A549 (cell line): ENCODE measurements at regions not wholly inside any gene's neighbourhood (a gene's known extent, or its start where the extent isn't known, plus 50 kb on each side); places are given as distances from the start of the nearest gene placed in this dataset.
A peak's percentile ranks its signal among the peaks of the same experiment; 100 is the strongest.
"Not testable (repeated sequence)": the region's sequence is repeated elsewhere in the genome, so short reads cannot be mapped to it uniquely, and the experiment has no call there.

ENCODE experiments used
- ATAC-seq, 2 experiments: fragments of 200-7000 bp in 1 of 2; fragments of >200 bp in 1 of 2; cut with Nextera tagmentation in 1 of 2; cut with Tn5 transposase in 1 of 2; 3 replicates each; pipeline versions ENCODE4 v1.8.0 to v1.9.1; 2018 to 2020; ENCODE audit warnings: mild to moderate bottlenecking in 1 of 2, moderate library complexity in 1 of 2
- CTCF ChIA-PET: fragments of 300-600 bp; sonication (Branson Sonifier 250); formaldehyde crosslinking; extraction: SDS; loops from one replicate; lab custom pipeline; 2021; ENCODE audit warnings: antibody characterized with exemption, inconsistent platforms; lab: Yijun Ruan, JAX
- POLR2A ChIA-PET: fragments of 350-600 bp; formaldehyde crosslinking; extraction: SDS; loops from one replicate; lab custom pipeline; 2021; ENCODE audit warnings: antibody characterized with exemption, inconsistent platforms; lab: Yijun Ruan, JAX
- DNase-seq, 2 experiments: peaks; one replicate each; pipeline versions ENCODE4 v3.0.0 to v3.0.0-alpha.2; 2011 to 2016; ENCODE audit warnings: low read depth in 1 of 2, low spot score in 1 of 2
- FAIRE-seq: peaks from 2 replicates; lab custom pipeline; 2011; peaks lifted over from hg19 to GRCh38; lab: Jason Lieb, UNC
- H3K27ac ChIP-seq, 2 experiments: fragments of >200 bp; sonication (Bioruptor Twin); formaldehyde crosslinking; 3 replicates each; pipeline ENCODE4 v1.5.1; 2016 to 2017
- H3K4me1 ChIP-seq: fragments of >200 bp; sonication (Bioruptor Twin); formaldehyde crosslinking; 3 replicates; pipeline ENCODE4 v1.6.1; 2016
- H3K4me2 ChIP-seq: fragments of >200 bp; sonication (Bioruptor Twin); formaldehyde crosslinking; 3 replicates; pipeline ENCODE4 v1.6.1; 2016
- H3K4me3 ChIP-seq: fragments of >200 bp; sonication (Bioruptor Twin); formaldehyde crosslinking; 3 replicates; pipeline ENCODE4 v1.5.1; 2016
- H3K9me3 ChIP-seq: fragments of >200 bp; sonication (Bioruptor Twin); formaldehyde crosslinking; 3 replicates; pipeline ENCODE4 v1.6.1; 2016
- BCL3 ChIP-seq: fragments of >200 bp; sonication (Bioruptor Twin); formaldehyde crosslinking; IDR thresholded peaks from 3 replicates; pipeline ENCODE4 v1.6.1; 2016
- CHD4 ChIP-seq: fragments of 200-600 bp; sonication (generic); IDR thresholded peaks from 2 replicates; pipeline ENCODE4 v1.6.1; 2016; ENCODE audit warnings: antibody characterized with exemption, mild to moderate bottlenecking, borderline replicate concordance
- EHF ChIP-seq: fragments of 250-450 bp; sonication (Bioruptor Pico); IDR thresholded peaks from 2 replicates; pipeline ENCODE4 v1.5.0; 2020; ENCODE audit warnings: mild to moderate bottlenecking
- EHMT2 ChIP-seq: fragments of 200-600 bp; sonication (generic); IDR thresholded peaks from 2 replicates; pipeline ENCODE4 v1.6.1; 2016; ENCODE audit warnings: antibody characterized with exemption, low read depth, mild to moderate bottlenecking, moderate library complexity
- EP300 ChIP-seq, 2 experiments: fragments of >200 bp; sonication (Bioruptor Twin); formaldehyde crosslinking; IDR thresholded peaks; 2 replicates in 1 of 2; 3 replicates in 1 of 2; pipeline ENCODE4 v1.6.1; 2016 to 2017
- FOSB ChIP-seq: fragments of 250-450 bp; sonication (Bioruptor Pico); IDR thresholded peaks from 2 replicates; pipeline ENCODE4 v1.5.0; 2020; ENCODE audit warnings: mild to moderate bottlenecking, moderate library complexity
- HES2 ChIP-seq: fragments of >200 bp; sonication (Bioruptor Twin); formaldehyde crosslinking; IDR thresholded peaks from 2 replicates; pipeline ENCODE4 v1.6.1; 2016
- HOXB5 ChIP-seq: fragments of 250-450 bp; sonication (Bioruptor Pico); IDR thresholded peaks from 2 replicates; pipeline ENCODE4 v1.5.0; 2020; ENCODE audit warnings: mild to moderate bottlenecking, moderate library complexity
- JUN ChIP-seq, 2 experiments: fragments of >200 bp; sonication (Bioruptor Twin); formaldehyde crosslinking; IDR thresholded peaks; 2 replicates in 1 of 2; 3 replicates in 1 of 2; pipeline ENCODE4 v1.6.1; 2016 to 2017
- KDM5A ChIP-seq: fragments of 200-600 bp; sonication (generic); IDR thresholded peaks from 2 replicates; pipeline ENCODE4 v1.6.1; 2016; ENCODE audit warnings: antibody characterized with exemption, mild to moderate bottlenecking
- MAZ ChIP-seq: fragments of 150-350 bp; IDR thresholded peaks from 2 replicates; pipeline ENCODE4 v1.6.1; 2014; ENCODE audit warnings: antibody characterized with exemption, low read depth, low read length, borderline replicate concordance
- MYC ChIP-seq: IDR thresholded peaks from 2 replicates; pipeline ENCODE4 v1.6.1; 2012; ENCODE audit warnings: mild to moderate bottlenecking, inconsistent platforms, low read length, improper control_type of control experiment, borderline replicate concordance
- NPAS2 ChIP-seq: fragments of 250-450 bp; sonication (Bioruptor Pico); IDR thresholded peaks from 2 replicates; pipeline ENCODE4 v1.8.0; 2022; ENCODE audit warnings: mild to moderate bottlenecking, moderate library complexity, borderline replicate concordance
- NR3C1 ChIP-seq: fragments of >200 bp; sonication (Bioruptor Twin); formaldehyde crosslinking; IDR thresholded peaks from 3 replicates; pipeline ENCODE4 v1.6.1; 2017
- PHF8 ChIP-seq: fragments of 200-600 bp; sonication (generic); IDR thresholded peaks from 2 replicates; pipeline ENCODE4 v1.6.1; 2016; ENCODE audit warnings: low read depth, mild to moderate bottlenecking, antibody characterized with exemption, moderate library complexity, borderline replicate concordance
- POLR2A ChIP-seq: IDR thresholded peaks from 2 replicates; pipeline ENCODE4 v1.6.1; 2012; ENCODE audit warnings: mild to moderate bottlenecking, low read length
- RARB ChIP-seq: fragments of 250-450 bp; sonication (Bioruptor Pico); IDR thresholded peaks from 2 replicates; pipeline ENCODE4 v1.8.0; 2021; ENCODE audit warnings: mild to moderate bottlenecking, moderate library complexity
- RCOR1 ChIP-seq: fragments of 150-350 bp; IDR thresholded peaks from 2 replicates; pipeline ENCODE4 v1.6.1; 2014; ENCODE audit warnings: antibody characterized with exemption, low read length, low read depth
- TP53 ChIP-seq: fragments of 250-450 bp; sonication (Bioruptor Pico); IDR thresholded peaks from 2 replicates; pipeline ENCODE4 v1.5.0; 2021; ENCODE audit warnings: mild to moderate bottlenecking, moderate library complexity
- ZSCAN20 ChIP-seq: fragments of 250-450 bp; sonication (Bioruptor Pico); IDR thresholded peaks from 2 replicates; pipeline ENCODE4 v1.8.0; 2022; ENCODE audit warnings: mild to moderate bottlenecking, moderate library complexity
- WGBS: methylation state at CpG from one replicate; pipeline ENCODE4 v1.1.6; 2017; ENCODE audit errors: missing lambda C conversion rate; 5-methylcytosine and 5-hydroxymethylcytosine counted together
- TF ChIP-seq, protein P1 (sequence below): IDR thresholded peaks from 2 replicates; pipeline ENCODE4 v1.6.1; 2012; ENCODE audit warnings: low read depth, borderline replicate concordance

- FAIRE-seq: no peak
- Histone ChIP-seq H3K4me3 (no peak overlapping the region), H3K9me3 (no peaks in the 10 kb centered on the region), H3K4me1 (no peaks in the 10 kb centered on the region), H3K27ac (peak overlapping the region in 1 of 2 experiments; percentile 62; a peak in 3 of 6 replicates), H3K4me2 (no peak overlapping the region)
- ATAC-seq: no peak
- WGBS: 77% methylated on average over 11 of the region's 11 CpGs
- no peak for DNase-seq
- no peak for TF ChIP-seq MYC
- ChIA-PET CTCF (no interaction called here), POLR2A (interaction anchor here (0.7 kb wide), 1 partner anchor 127 kb away, joined by 6 read pairs; no protein-coding TSS in a partner anchor)
Measured at GRCh38 chr7:1302936-1303335, 70.3 kb downstream of the UNCX start.

DNA sequence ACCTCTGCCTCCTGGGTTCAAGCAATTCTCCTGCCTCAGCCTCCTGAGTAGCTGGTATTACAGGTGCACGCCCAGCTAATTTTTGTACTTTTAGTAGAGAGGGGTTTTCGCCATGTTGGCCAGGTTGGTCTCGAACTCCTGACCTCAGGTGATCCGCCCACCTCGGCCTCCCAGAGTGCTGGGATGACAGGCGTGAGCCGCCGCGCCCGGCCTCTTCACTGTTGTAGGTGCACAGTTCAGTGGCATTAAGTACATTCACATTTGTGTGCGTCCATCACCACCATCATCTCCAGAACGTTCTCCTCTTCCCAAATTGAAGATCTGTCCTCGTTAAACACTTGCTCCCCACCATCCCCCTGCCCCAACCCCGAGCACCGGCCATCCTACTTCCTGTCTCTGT lies 71.3 kb downstream of the UNCX start:
- FAIRE-seq, H3K4me1 ChIP-seq, H3K4me3 ChIP-seq, H3K9me3 ChIP-seq, ATAC-seq, DNase-seq, POLR2A ChIA-PET, H3K27ac ChIP-seq, H3K4me2 ChIP-seq: not testable (repeated sequence)
- 50% methylated on average over 15 of the region's 15 CpGs for WGBS
- CTCF ChIA-PET: interaction anchor here (1.1 kb wide), 1 partner anchor 12 kb away, joined by 3 read pairs; no protein-coding TSS in a partner anchor

DNA sequence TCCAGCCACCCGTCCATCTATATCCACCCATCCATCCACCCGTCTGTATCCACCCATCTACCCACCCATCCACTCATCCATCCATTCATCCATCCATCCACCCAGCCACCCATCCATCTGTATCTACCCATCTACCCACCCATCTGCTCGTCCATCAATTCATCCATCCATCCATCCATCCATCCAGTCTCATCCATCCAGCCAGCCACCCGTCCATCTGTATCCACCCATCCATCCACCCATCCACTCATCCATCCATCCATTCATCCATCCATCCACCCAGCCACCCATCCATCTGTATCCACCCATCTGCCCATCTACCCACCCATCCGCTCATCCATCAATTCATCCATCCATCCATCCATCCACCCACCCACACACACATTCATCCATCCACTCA lies 73.2 kb downstream of the UNCX start:
- FAIRE-seq: no peak
- no peaks in the 10 kb centered on the region for H3K9me3 ChIP-seq
- no peaks in the 10 kb centered on the region for H3K4me1 ChIP-seq
- POLR2A ChIA-PET: no interaction called here
- CTCF ChIA-PET: interaction anchor here (1.4 kb wide), 1 partner anchor 10 kb away, joined by 3 read pairs; no protein-coding TSS in a partner anchor
- no peak overlapping the region for H3K4me2 ChIP-seq
- no peak for TF ChIP-seq POLR2A
- no peak for TF ChIP-seq PHF8
- TF ChIP-seq BCL3: no peak
- no peak for TF ChIP-seq JUN (IDR thresholded peaks at IDR 0.05)
- 21% methylated on average over 5 of the region's 5 CpGs for WGBS
- no peak overlapping the region for H3K4me3 ChIP-seq
- ATAC-seq: no peak
- DNase-seq: no peak
- no peak overlapping the region for H3K27ac ChIP-seq

DNA sequence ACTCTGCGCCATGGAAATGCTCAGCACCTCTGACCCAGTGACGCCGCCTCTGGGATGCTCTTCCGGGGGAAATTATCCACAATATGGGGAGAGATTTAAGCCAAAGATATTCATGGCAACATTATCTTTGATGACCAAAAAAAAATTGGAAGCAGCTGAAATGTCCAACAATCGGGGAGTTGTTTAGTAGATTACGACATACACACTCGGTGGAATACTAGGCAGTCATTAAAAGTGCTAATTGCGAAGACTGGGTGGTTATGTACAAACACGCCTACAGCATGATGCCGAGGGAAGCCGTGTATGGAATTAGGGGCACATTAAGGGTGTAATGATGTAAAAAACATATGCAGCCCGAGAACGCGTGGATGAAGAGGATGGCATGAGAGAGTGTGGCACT lies 75.2 kb downstream of the UNCX start:
- Histone ChIP-seq H3K4me3 (no peak overlapping the region), H3K27ac (no peak overlapping the region), H3K9me3 (no peaks in the 10 kb centered on the region), H3K4me1 (no peaks in the 10 kb centered on the region), H3K4me2 (no peak overlapping the region)
- TF ChIP-seq NPAS2 (CRISPR knock-in tag) (no peak), RCOR1 (no peak), TP53 (CRISPR knock-in tag) (no peak), EP300 (IDR thresholded peaks at IDR 0.05) (no peak), RARB (CRISPR knock-in tag) (no peak), MAZ (no peak), FOSB (no peak), EHF (CRISPR knock-in tag) (no peak), ZSCAN20 (CRISPR knock-in tag) (no peak), CHD4 (no peak), HES2 (no peak), PHF8 (no peak), KDM5A (no peak), NR3C1 (no peak), HOXB5 (no peak), EHMT2 (no peak)
- TF ChIP-seq, protein P1, sequence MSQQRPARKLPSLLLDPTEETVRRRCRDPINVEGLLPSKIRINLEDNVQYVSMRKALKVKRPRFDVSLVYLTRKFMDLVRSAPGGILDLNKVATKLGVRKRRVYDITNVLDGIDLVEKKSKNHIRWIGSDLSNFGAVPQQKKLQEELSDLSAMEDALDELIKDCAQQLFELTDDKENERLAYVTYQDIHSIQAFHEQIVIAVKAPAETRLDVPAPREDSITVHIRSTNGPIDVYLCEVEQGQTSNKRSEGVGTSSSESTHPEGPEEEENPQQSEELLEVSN: no peak
- no peak for FAIRE-seq
- no peak for DNase-seq
- POLR2A ChIA-PET: no interaction called here
- WGBS: 70% methylated on average over 13 of the region's 14 CpGs
- CTCF ChIA-PET: interaction anchor here (0.6 kb wide), 3 partner anchors 117 to 1222 kb away, joined by 3 to 4 read pairs (median 4); no protein-coding TSS in a partner anchor
- ATAC-seq: no peak
